ENCODE measurements at regions not wholly inside any gene's neighbourhood (a gene's known extent, or its start where the extent isn't known, plus 50 kb on each side); places are given as distances from the start of the nearest gene placed in this dataset.

DNA sequence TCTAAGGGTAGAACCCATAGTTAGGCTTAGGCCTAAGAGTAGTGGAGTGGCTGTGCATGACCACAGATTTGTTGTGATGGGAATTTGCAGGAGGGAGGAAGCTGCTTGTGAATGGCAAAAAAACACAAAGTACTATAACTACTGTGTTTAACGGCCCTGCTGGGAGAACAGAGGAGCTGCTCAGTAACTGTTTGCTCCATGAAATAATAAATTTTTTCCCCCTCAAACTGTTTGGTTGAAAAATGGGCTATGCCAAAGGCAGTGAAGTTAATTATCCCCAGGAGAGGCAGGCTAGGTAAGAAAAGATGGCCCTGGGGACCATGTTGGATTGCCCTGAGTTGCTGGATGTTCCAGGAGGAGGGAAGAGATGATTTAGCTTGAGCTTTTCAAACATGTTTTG lies 216.1 kb upstream of the ADRA1D start:
- TF ChIP-seq, protein P1, sequence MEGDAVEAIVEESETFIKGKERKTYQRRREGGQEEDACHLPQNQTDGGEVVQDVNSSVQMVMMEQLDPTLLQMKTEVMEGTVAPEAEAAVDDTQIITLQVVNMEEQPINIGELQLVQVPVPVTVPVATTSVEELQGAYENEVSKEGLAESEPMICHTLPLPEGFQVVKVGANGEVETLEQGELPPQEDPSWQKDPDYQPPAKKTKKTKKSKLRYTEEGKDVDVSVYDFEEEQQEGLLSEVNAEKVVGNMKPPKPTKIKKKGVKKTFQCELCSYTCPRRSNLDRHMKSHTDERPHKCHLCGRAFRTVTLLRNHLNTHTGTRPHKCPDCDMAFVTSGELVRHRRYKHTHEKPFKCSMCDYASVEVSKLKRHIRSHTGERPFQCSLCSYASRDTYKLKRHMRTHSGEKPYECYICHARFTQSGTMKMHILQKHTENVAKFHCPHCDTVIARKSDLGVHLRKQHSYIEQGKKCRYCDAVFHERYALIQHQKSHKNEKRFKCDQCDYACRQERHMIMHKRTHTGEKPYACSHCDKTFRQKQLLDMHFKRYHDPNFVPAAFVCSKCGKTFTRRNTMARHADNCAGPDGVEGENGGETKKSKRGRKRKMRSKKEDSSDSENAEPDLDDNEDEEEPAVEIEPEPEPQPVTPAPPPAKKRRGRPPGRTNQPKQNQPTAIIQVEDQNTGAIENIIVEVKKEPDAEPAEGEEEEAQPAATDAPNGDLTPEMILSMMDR (IDR thresholded peaks at IDR 0.05), result no peak
- TF ChIP-seq POLR2A (IDR thresholded peaks at IDR 0.05), result no peak
